Forelimb muscle (tissue), 1 donor: ENCODE measurements at regions not wholly inside any gene's neighbourhood (a gene's known extent, or its start where the extent isn't known, plus 50 kb on each side); places are given as distances from the start of the nearest gene placed in this dataset.

Source experiments
- DNase-seq: peaks from one replicate; pipeline ENCODE4 v3.0.0-alpha.2; 2013; ENCODE audit warnings: low read depth

GRCh38 chr5:58403822-58404433 lies 56.0 kb downstream of the PLK2 start:
- DNase-seq: no peak

GRCh38 chr5:58401701-58402100 lies 58.2 kb downstream of the PLK2 start:
- no peak for DNase-seq

GRCh38 chr5:58400737-58401136 lies 59.1 kb downstream of the PLK2 start:
- DNase-seq: no peak

GRCh38 chr5:58399951-58400350 lies 59.9 kb downstream of the PLK2 start:
- DNase-seq: no peak

GRCh38 chr5:58394339-58394738 lies 65.5 kb downstream of the PLK2 start:
- DNase-seq: no peak

- DNase-seq: no peak
Observed at GRCh38 chr5:58393716-58394115, 66.2 kb downstream of the PLK2 start.

- DNase-seq: no peak
Observed at GRCh38 chr5:58392496-58392895, 67.4 kb downstream of the PLK2 start.

DNA sequence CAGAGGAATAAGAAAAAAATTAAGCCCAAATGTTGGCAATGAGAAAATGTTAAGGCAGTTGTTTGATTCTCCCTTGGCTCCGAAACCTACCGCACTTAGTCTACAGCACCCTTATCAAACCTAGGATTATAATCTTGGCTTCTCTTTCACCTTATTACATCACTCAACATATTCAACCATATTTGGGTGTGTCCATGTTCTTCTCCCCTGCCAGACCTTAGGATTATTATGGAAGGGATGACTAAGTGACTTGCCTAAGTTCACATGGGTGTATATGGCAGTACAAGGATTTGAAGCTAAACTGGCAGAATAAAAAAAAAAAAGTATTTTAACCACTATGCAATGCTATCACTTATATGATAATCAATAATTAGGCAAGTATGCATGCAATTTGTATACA lies 76.4 kb downstream of the PLK2 start:
- no peak for DNase-seq

DNA sequence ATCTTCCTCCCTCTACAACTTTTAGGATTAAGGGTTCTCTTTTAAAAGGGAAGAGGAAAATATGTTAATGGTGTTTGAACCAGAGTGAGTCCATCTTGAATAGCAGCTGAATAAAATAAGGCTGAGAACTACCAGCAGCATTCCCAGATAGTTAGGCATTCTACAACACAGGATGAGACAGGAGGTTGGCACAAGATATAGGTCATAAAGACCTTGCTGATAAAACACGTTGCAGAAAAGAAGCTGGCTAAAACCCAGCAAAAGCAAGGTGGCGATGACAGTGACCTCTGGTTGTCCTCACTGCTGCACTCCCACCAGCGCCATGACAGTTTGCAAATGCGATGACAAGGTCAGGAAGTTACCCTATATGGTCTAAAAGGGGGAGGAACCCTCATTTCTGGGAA lies 77.8 kb downstream of the PLK2 start:
- no peak for DNase-seq

GRCh38 chr5:58381566-58381965 lies 78.3 kb downstream of the PLK2 start:
- DNase-seq: no peak

GRCh38 chr5:58380655-58381054 lies 79.2 kb downstream of the PLK2 start:
- no peak for DNase-seq

GRCh38 chr5:58378613-58379390 lies 81.1 kb downstream of the PLK2 start:
- DNase-seq: no peak

DNA sequence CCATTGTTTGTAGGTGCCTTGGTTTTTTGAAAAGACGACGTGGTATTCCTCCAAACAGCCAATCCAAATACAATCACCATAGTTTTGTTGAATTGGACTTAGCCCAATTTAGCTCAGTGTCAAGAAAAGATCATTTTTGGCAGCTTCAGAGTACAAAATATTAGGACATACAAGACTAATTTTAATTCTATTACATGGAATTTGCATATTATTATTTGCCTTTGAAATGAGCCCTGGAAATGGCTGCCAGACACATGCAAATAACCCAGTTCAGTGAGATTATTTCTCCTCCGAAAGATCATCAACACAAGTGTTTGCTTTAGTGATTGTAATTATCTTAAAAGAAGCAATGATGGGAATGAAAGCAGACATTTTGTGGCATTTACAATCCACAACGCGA lies 89.3 kb downstream of the PLK2 start:
- DNase-seq: no peak

DNA sequence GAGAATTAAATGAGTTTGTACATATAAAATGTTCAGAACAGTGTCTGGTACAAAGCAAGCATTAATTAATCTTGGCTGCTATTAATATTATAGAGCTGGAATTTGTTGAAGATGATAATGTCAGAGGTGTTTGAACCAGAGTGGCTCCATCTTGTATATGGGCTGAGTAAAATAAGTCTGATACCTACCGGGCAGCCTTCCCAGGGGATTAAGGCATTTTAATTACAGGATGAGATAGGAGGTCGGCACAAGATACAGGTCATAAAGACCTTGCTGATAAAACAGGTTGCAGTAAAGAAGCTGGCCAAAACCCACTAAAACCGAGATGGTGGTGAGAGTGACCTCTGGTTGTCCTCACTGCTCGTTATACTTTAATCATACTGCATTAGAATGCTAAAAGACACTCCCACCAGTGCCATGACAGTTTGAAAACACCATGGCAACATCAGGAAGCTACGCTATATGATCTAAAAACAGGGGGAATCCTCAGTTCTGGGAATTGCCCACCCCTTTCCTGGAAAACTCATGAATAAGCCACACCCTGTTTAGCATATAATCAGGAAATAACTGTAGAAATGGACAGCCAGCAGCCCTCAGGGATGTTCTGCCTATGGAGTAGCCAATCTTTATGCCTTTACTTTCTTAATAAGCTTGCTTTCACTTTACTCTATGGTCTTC lies 90.2 kb downstream of the PLK2 start:
- DNase-seq: no peak

DNA sequence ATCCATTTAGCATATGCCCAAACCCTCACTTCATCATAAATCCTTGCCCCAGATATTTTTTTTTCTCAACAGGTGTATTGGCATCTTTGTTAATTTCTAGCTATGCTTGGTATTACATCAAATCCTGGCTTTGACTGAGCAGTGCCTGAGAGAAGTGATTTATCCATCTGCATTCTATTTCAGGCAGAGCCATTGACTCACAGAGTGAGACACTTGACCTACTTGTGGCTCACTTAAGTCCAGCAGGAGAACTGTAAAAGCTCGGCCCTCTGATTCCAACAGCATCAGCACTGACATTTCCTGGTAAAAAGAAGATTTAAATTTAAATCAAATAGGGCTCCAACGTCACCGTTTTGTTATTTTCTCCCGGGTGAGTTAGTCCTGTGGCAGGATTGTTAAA lies 93.4 kb downstream of the PLK2 start:
- no peak for DNase-seq

GRCh38 chr5:58365791-58366190 lies 94.1 kb downstream of the PLK2 start:
- no peak for DNase-seq

GRCh38 chr5:58363461-58364249 lies 96.2 kb downstream of the PLK2 start:
- DNase-seq: no peak

- DNase-seq: no peak
Observed at GRCh38 chr5:58362135-58362534, 97.8 kb downstream of the PLK2 start.

- no peak for DNase-seq
Observed at GRCh38 chr5:58360794-58361193, 99.1 kb downstream of the PLK2 start.

GRCh38 chr5:58359981-58360380 lies 99.9 kb downstream of the PLK2 start:
- DNase-seq: no peak

DNA sequence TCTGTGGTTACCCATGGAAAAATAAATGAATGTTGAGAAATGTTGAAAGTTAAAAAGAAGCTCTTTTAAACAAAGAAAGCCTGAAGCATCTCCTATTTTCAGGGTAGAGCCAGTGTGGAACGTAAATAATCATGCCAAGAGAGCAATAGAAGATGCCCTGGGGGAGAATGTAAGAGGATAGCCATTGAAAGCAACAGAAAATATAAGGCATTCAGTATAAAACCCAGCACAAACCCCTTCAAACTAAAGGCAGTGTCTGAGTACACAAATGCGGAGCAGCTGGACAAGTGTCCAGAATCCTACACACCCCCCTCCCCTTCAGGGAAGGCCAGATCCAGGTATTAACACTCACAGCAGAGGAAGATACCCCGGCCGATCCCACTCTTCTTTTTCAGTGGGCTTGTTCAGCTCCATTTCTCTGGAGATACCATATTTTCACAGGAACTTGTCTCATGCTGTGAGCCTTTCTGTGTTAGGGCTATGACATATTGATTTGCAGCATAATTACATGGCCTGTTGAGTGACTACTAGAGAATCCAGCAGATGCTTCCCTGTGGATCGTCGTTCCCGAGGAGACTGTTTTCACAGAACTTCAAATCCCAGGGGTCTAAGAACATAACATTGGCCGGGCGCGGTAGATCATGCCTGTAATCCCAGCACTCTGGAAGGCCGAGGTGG lies 101.2 kb downstream of the PLK2 start:
- no peak for DNase-seq
